Activated CD4-positive, alpha-beta T cell treated with anti-CD3 and anti-CD28 coated beads for 36 hours (primary cell): ENCODE measurements at regions not wholly inside any gene's neighbourhood (a gene's known extent, or its start where the extent isn't known, plus 50 kb on each side); places are given as distances from the start of the nearest gene placed in this dataset.

Experiments
- ATAC-seq: fragments of 200-7000 bp; cut with Tn5 transposase; one replicate; pipeline ENCODE4 v1.10.0; 2021; ENCODE audit warnings: mild to moderate bottlenecking, moderate library complexity
- CTCF ChIA-PET: fragments of 350-600 bp; sonication (Branson Sonifier 250); formaldehyde crosslinking; loops from one replicate; lab custom pipeline; 2021; ENCODE audit warnings: antibody characterized with exemption; lab: Charles Lee
- POLR2A ChIA-PET: fragments of 350-600 bp; sonication (Branson Sonifier 250); formaldehyde crosslinking; loops from one replicate; lab custom pipeline; 2021; ENCODE audit warnings: antibody characterized with exemption, inconsistent platforms; lab: Charles Lee
- DNase-seq: peaks from one replicate; pipeline ENCODE4 v3.0.0-alpha.2; 2020
- H3K27ac Mint-ChIP-seq: one replicate; pipeline ENCODE4 v1.8.0; 2021; ENCODE audit warnings: mixed read lengths
- H3K27me3 Mint-ChIP-seq: one replicate; pipeline ENCODE4 v1.8.0; 2021; ENCODE audit warnings: mixed read lengths
- H3K36me3 Mint-ChIP-seq: one replicate; pipeline ENCODE4 v1.8.0; 2021; ENCODE audit warnings: low read depth, mixed read lengths
- H3K4me1 Mint-ChIP-seq: one replicate; pipeline ENCODE4 v1.8.0; 2021; ENCODE audit warnings: mixed read lengths
- H3K4me3 Mint-ChIP-seq: one replicate; pipeline ENCODE4 v1.8.0; 2021; ENCODE audit warnings: mild to moderate bottlenecking, moderate library complexity, mixed read lengths
- H3K9me3 Mint-ChIP-seq: one replicate; pipeline ENCODE4 v1.8.0; 2021; ENCODE audit warnings: low read depth, mixed read lengths
- intact Hi-C, 2 experiments: fragments of 100-400 bp; cut with DNase I in 1 of 2; cut with micrococcal nuclease in 1 of 2; formaldehyde crosslinking; loops; one replicate each; pipeline versions ENCODE4 v1.14.2 to v1.15.1; 2022 to 2024; cut with DNase I, micrococcal nuclease

GRCh38 chr12:59977779-59978178 lies 381.9 kb downstream of the SLC16A7 start:
- Mint-ChIP-seq H3K4me1 (no peaks in the 10 kb centered on the region), H3K27me3 (no peaks in the 10 kb centered on the region), H3K4me3 (no peak overlapping the region), H3K36me3 (no peaks in the 10 kb centered on the region), H3K27ac (no peak overlapping the region), H3K9me3 (no peaks in the 10 kb centered on the region)
- ATAC-seq (no peak), DNase-seq (no peak)
- ChIA-PET POLR2A (no interaction called here), CTCF (no interaction called here)
- intact Hi-C loops, result no loop called here

DNA sequence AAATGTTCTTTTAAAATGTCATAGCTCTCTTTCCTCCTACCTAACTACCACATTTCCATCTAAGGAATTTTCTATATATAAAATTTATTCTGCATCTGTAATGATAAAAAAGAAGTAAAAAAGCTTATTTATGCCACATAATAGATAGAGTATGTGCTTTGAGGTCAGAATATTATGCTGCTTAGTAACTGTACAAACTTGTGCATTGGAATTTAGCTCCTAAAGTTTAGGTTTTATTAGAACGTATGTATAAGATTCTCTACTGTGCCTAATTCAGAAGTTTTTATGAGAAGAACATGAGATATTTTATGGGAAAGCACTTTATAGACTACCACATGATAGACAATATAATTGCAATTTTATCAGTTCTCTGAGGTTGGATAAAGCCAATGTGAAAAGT lies 384.6 kb downstream of the SLC16A7 start:
- DNase-seq (no peak), ATAC-seq (no peak)
- H3K27ac Mint-ChIP-seq, result no peak overlapping the region
- CTCF ChIA-PET, result no interaction called here
- no peak overlapping the region for H3K4me3 Mint-ChIP-seq
- intact Hi-C loops, result no loop called here
- H3K9me3 Mint-ChIP-seq, result no peaks in the 10 kb centered on the region
- no peaks in the 10 kb centered on the region for H3K36me3 Mint-ChIP-seq
- H3K4me1 Mint-ChIP-seq, result no peaks in the 10 kb centered on the region
- no peaks in the 10 kb centered on the region for H3K27me3 Mint-ChIP-seq
- POLR2A ChIA-PET, result no interaction called here

DNA sequence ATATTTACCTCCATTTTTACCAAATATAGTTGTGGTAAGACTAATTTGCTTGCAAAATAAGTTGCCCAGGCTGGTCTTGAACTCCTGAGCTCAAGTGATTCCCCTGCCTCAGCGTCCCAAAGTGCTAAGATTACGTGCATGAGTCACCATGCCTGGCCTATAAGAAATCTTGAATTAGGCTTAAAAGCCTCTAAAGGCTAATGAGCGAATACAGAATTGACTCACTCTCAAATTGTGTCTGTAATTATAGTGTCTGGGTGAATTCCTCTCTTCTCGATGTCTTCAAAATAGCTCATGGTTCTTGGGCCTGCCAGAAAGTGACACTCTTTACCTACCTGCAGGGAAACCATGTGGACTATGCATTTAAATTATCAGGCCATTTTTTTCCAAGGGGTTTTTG lies 403.5 kb downstream of the SLC16A7 start:
- ATAC-seq (no peak), DNase-seq (no peak)
- Mint-ChIP-seq H3K4me1 (no peaks in the 10 kb centered on the region), H3K4me3 (no peak overlapping the region), H3K36me3 (no peaks in the 10 kb centered on the region), H3K27ac (no peak overlapping the region), H3K27me3 (no peaks in the 10 kb centered on the region), H3K9me3 (no peaks in the 10 kb centered on the region)
- intact Hi-C loops, result no loop called here
- ChIA-PET CTCF (no interaction called here), POLR2A (no interaction called here)

- no peak overlapping the region for H3K27ac Mint-ChIP-seq
- no peaks in the 10 kb centered on the region for H3K36me3 Mint-ChIP-seq
- DNase-seq, result no peak
- ChIA-PET POLR2A (no interaction called here), CTCF (no interaction called here)
- H3K4me3 Mint-ChIP-seq, result no peak overlapping the region
- H3K4me1 Mint-ChIP-seq, result no peaks in the 10 kb centered on the region
- H3K9me3 Mint-ChIP-seq, result no peaks in the 10 kb centered on the region
- no peaks in the 10 kb centered on the region for H3K27me3 Mint-ChIP-seq
- intact Hi-C loops, result no loop called here
- ATAC-seq, result no peak
Measured at GRCh38 chr12:60010486-60010885, 414.7 kb downstream of the SLC16A7 start.

- intact Hi-C loops, result no loop called here
- CTCF ChIA-PET, result no interaction called here
- H3K4me3 Mint-ChIP-seq, result no peak overlapping the region
Measured at GRCh38 chr12:60012659-60013058, 416.8 kb downstream of the SLC16A7 start.

GRCh38 chr12:60014436-60014835 lies 418.6 kb downstream of the SLC16A7 start:
- ATAC-seq (no peak), DNase-seq (no peak)
- POLR2A ChIA-PET, result no interaction called here
- Mint-ChIP-seq H3K36me3 (no peaks in the 10 kb centered on the region), H3K4me3 (no peak overlapping the region), H3K4me1 (no peaks in the 10 kb centered on the region), H3K27me3 (no peaks in the 10 kb centered on the region), H3K27ac (no peak overlapping the region), H3K9me3 (no peaks in the 10 kb centered on the region)
- intact Hi-C loops, result no loop called here
- CTCF ChIA-PET, result no interaction called here

More at GRCh38 chr12:60012659-60013058, 416.8 kb downstream of the SLC16A7 start:
- no peak for ATAC-seq
- POLR2A ChIA-PET, result no interaction called here
- Mint-ChIP-seq H3K27me3 (no peaks in the 10 kb centered on the region), H3K27ac (no peak overlapping the region), H3K9me3 (no peaks in the 10 kb centered on the region), H3K4me1 (no peaks in the 10 kb centered on the region), H3K36me3 (no peaks in the 10 kb centered on the region)
- DNase-seq, result no peak

GRCh38 chr12:60020068-60020467 lies 424.2 kb downstream of the SLC16A7 start:
- no peak for ATAC-seq
- H3K9me3 Mint-ChIP-seq, result no peaks in the 10 kb centered on the region
- H3K36me3 Mint-ChIP-seq, result no peaks in the 10 kb centered on the region
- intact Hi-C loops, result no loop called here
- DNase-seq, result no peak
- ChIA-PET CTCF (no interaction called here), POLR2A (no interaction called here)
- H3K4me1 Mint-ChIP-seq, result no peaks in the 10 kb centered on the region
- H3K4me3 Mint-ChIP-seq, result no peak overlapping the region
- no peaks in the 10 kb centered on the region for H3K27me3 Mint-ChIP-seq
- no peak overlapping the region for H3K27ac Mint-ChIP-seq

DNA sequence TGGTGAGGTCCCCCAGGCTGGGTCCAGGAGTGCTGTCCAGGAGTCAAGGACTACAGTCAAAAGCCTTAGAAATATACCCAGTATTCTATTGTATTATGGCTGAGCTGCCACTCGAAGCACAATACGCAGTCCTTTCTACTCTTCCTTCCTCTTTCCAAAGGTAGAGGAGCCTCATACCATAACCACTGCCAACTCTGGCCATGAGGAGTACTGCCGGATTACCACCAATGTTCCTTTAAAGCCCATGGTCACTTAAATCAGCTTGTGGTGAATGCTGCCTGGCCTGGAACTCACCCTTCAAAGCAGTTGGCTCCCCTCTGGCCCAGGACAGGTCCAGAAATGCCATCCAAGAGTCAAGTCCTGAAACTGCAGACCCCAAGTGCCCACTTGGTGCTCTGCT lies 425.4 kb downstream of the SLC16A7 start:
- no peak for ATAC-seq
- Mint-ChIP-seq H3K4me3 (no peak overlapping the region), H3K27ac (no peak overlapping the region), H3K4me1 (no peaks in the 10 kb centered on the region), H3K36me3 (no peaks in the 10 kb centered on the region), H3K9me3 (no peaks in the 10 kb centered on the region), H3K27me3 (no peaks in the 10 kb centered on the region)
- CTCF ChIA-PET, result no interaction called here
- no peak for DNase-seq
- intact Hi-C loops, result no loop called here
- POLR2A ChIA-PET, result no interaction called here

DNA sequence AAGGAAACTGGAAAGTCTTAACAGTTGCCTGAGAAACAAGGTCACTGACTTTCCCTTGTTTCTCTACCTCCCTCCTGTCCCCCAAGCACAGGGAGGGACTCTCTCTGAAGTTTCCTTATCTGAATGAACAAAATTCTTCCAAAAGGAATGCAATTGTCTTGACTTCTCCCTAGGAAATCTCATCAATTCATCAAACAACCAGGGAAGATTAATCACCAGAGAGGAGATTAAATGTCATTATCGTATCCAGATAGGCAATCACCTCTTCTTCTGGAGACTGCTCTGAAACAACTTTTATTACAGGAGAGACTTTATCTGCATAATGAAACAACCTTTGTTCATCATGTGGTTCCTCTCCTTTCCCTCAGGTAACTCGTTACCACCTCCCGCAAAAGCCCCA lies 431.4 kb downstream of the SLC16A7 start:
- no peaks in the 10 kb centered on the region for H3K27me3 Mint-ChIP-seq
- DNase-seq, result no peak
- no peak overlapping the region for H3K4me3 Mint-ChIP-seq
- CTCF ChIA-PET, result no interaction called here
- POLR2A ChIA-PET, result no interaction called here
- H3K27ac Mint-ChIP-seq, result no peak overlapping the region
- no peaks in the 10 kb centered on the region for H3K36me3 Mint-ChIP-seq
- H3K9me3 Mint-ChIP-seq, result no peaks in the 10 kb centered on the region
- no peaks in the 10 kb centered on the region for H3K4me1 Mint-ChIP-seq
- ATAC-seq, result no peak
- intact Hi-C loops, result no loop called here

DNA sequence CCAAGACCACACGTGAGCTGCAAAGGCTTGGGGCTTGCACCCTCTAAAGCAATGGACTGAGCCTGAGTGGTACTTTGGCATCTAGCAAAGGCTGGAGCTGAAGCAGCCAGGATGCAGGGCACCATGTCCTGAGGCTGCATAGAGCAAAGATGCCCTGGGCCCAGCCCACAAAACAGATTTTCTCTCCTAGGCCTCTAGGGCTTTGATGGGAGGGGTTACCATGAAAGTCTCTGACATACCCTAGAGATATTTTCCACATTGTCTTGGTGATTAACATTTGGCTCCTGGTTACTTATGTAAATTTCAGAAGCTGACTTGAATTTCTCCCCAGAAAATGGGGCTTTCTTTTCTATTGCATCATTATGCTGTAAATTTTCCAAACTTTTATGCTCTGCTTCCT lies 438.3 kb downstream of the SLC16A7 start:
- Mint-ChIP-seq H3K36me3 (no peaks in the 10 kb centered on the region), H3K4me1 (no peaks in the 10 kb centered on the region), H3K27ac (no peak overlapping the region), H3K9me3 (peaks cover 7% of the 10 kb centered on the region), H3K27me3 (no peaks in the 10 kb centered on the region), H3K4me3 (no peak overlapping the region)
- ChIA-PET CTCF (no interaction called here), POLR2A (no interaction called here)
- intact Hi-C loops, result no loop called here
- DNase-seq (no peak), ATAC-seq (no peak)

DNA sequence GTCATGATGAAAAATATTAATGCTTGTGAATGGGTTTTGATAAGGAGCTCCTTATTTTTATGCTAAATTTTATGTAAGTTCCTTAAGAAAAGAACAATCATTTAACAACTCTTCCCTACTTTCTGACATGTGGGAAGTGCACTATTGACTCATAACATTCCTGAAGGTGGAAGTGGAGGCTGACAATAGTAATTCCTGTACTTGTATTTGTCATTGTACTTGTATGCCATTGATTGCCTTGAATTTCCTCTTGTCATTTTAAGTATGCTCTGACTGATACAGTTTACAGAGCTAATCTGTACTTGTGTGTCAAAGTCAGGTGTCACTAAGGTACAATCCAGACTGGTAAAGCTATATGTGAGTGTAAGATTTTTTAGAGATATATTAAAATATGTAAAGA lies 440.0 kb downstream of the SLC16A7 start:
- intact Hi-C loops, result no loop called here
- Mint-ChIP-seq H3K4me1 (no peaks in the 10 kb centered on the region), H3K9me3 (peaks cover 7% of the 10 kb centered on the region), H3K27me3 (no peaks in the 10 kb centered on the region), H3K36me3 (no peaks in the 10 kb centered on the region), H3K4me3 (no peak overlapping the region), H3K27ac (no peak overlapping the region)
- POLR2A ChIA-PET, result no interaction called here
- ATAC-seq, result no peak
- CTCF ChIA-PET, result no interaction called here
- DNase-seq, result no peak

DNA sequence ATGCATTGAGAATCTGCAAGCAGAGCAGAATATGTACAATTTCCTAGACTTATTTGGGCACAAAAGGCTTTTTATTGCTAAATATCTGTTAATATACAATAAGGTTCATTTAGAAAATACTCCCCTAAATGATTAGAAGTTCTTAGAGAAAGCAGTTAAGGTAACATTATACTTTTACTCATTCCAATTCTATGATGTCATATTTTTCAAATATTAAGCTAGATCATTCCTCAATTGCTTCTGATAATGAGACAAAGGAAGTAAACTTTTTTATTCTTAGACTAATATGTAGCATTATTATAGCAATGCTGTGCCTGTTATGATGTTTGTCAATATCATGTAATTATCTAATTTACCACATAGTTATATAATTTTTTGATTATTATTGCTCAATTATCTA lies 447.0 kb downstream of the SLC16A7 start:
- no peaks in the 10 kb centered on the region for H3K9me3 Mint-ChIP-seq
- H3K36me3 Mint-ChIP-seq, result no peaks in the 10 kb centered on the region
- no peak overlapping the region for H3K27ac Mint-ChIP-seq
- no peaks in the 10 kb centered on the region for H3K4me1 Mint-ChIP-seq
- no peaks in the 10 kb centered on the region for H3K27me3 Mint-ChIP-seq
- intact Hi-C loops, result no loop called here
- no peak for ATAC-seq
- ChIA-PET POLR2A (no interaction called here), CTCF (no interaction called here)
- no peak for DNase-seq
- H3K4me3 Mint-ChIP-seq, result no peak overlapping the region

- H3K4me3 Mint-ChIP-seq, result no peak overlapping the region
- POLR2A ChIA-PET, result no interaction called here
- no peak overlapping the region for H3K27ac Mint-ChIP-seq
- CTCF ChIA-PET, result no interaction called here
- ATAC-seq (no peak), DNase-seq (no peak)
- intact Hi-C loops, result no loop called here
- H3K9me3 Mint-ChIP-seq, result no peaks in the 10 kb centered on the region
- no peaks in the 10 kb centered on the region for H3K27me3 Mint-ChIP-seq
- no peaks in the 10 kb centered on the region for H3K36me3 Mint-ChIP-seq
- no peaks in the 10 kb centered on the region for H3K4me1 Mint-ChIP-seq
Measured at GRCh38 chr12:60043236-60043635, 447.4 kb downstream of the SLC16A7 start.
